Liver (tissue), 8 donors: ENCODE measurements at regions not wholly inside any gene's neighbourhood (a gene's known extent, or its start where the extent isn't known, plus 50 kb on each side); places are given as distances from the start of the nearest gene placed in this dataset.

Source experiments
- DNase-seq: peaks from one replicate; pipeline ENCODE4 v3.0.0-alpha.2; 2017; ENCODE audit warnings: low spot score
- H3K27ac ChIP-seq, 2 donors: one replicate each; pipeline ENCODE4 v1.7.0; 2013; ENCODE audit warnings: inconsistent platforms in 2 of 2, low read length in 2 of 2, control low read depth in 1 of 2, low read depth in 1 of 2, mild to moderate bottlenecking in 1 of 2
- H3K27me3 ChIP-seq, 4 donors: one replicate each; pipeline versions ENCODE4 v1.6.1 to v1.7.0; 2013; ENCODE audit warnings: low read length in 3 of 4, inconsistent platforms in 1 of 4, mild to moderate bottlenecking in 1 of 4, moderate library complexity in 1 of 4; ENCODE audit not compliant: control insufficient read depth in 4 of 4, insufficient read depth in 4 of 4
- H3K36me3 ChIP-seq, 4 donors: one replicate each; pipeline versions ENCODE4 v1.6.1 to v1.7.0; 2013; ENCODE audit warnings: low read length in 3 of 4, mild to moderate bottlenecking in 3 of 4, low read depth in 1 of 4, moderate library complexity in 1 of 4; ENCODE audit not compliant: control insufficient read depth in 4 of 4, insufficient read depth in 3 of 4
- H3K4me1 ChIP-seq, 4 donors: one replicate each; pipeline versions ENCODE4 v1.6.1 to v1.7.0; 2013; ENCODE audit warnings: low read length in 3 of 4, mild to moderate bottlenecking in 3 of 4, moderate library complexity in 1 of 4; ENCODE audit not compliant: control insufficient read depth in 4 of 4, insufficient read depth in 4 of 4
- H3K4me3 ChIP-seq, 3 donors: one replicate each; pipeline versions ENCODE4 v1.6.1 to v1.7.0; 2013; ENCODE audit warnings: low read length in 3 of 3, control low read depth in 1 of 3, low read depth in 1 of 3, mild to moderate bottlenecking in 1 of 3
- H3K9ac ChIP-seq, 2 donors: one replicate each; pipeline ENCODE4 v1.7.0; 2013; ENCODE audit warnings: low read length in 2 of 2, mild to moderate bottlenecking in 2 of 2, moderate library complexity in 2 of 2, control low read depth in 1 of 2, low read depth in 1 of 2
- H3K9me3 ChIP-seq, 4 donors: one replicate each; pipeline versions ENCODE4 v1.6.1 to v1.7.0; 2013; ENCODE audit warnings: low read length in 3 of 4; ENCODE audit not compliant: control insufficient read depth in 4 of 4
- ATF3 ChIP-seq: IDR thresholded peaks from 2 replicates; pipeline ENCODE4 v1.6.1; 2016; ENCODE audit warnings: antibody characterized with exemption
- CTCF ChIP-seq: fragments of 150-350 bp; IDR thresholded peaks from 2 replicates; pipeline ENCODE4 v1.5.1; 2017; ENCODE audit warnings: improper control_type of control experiment, low read depth, low read length; ENCODE audit not compliant: missing input control
- EGR1 ChIP-seq, 2 donors: IDR thresholded peaks; 2 replicates each; pipeline ENCODE4 v1.6.1; 2016 to 2018; ENCODE audit warnings: antibody characterized with exemption in 2 of 2, low read depth in 2 of 2
- FOXA1 ChIP-seq: IDR thresholded peaks from 2 replicates; pipeline ENCODE4 v1.6.1; 2016; ENCODE audit warnings: antibody characterized with exemption
- FOXA2 ChIP-seq: IDR thresholded peaks from 2 replicates; pipeline ENCODE4 v1.6.1; 2016; ENCODE audit warnings: antibody characterized with exemption
- GABPA ChIP-seq, 2 donors: IDR thresholded peaks in 1 of 2; conservative IDR thresholded peaks in 1 of 2; 2 replicates each; pipeline ENCODE4 v1.6.1; 2016; ENCODE audit warnings: antibody characterized with exemption in 2 of 2, mild to moderate bottlenecking in 1 of 2, moderate library complexity in 1 of 2
- HNF4A ChIP-seq, 2 donors: conservative IDR thresholded peaks; 2 replicates each; pipeline ENCODE4 v1.6.1; 2016; ENCODE audit warnings: antibody characterized with exemption in 2 of 2, mild to moderate bottlenecking in 2 of 2
- HNF4G ChIP-seq: IDR thresholded peaks from 2 replicates; pipeline ENCODE4 v1.6.1; 2016; ENCODE audit warnings: antibody characterized with exemption
- JUND ChIP-seq, 2 donors: IDR thresholded peaks; 2 replicates each; pipeline ENCODE4 v1.6.1; 2016; ENCODE audit warnings: antibody characterized with exemption in 2 of 2
- MAX ChIP-seq: IDR thresholded peaks from 2 replicates; pipeline ENCODE4 v1.6.1; 2016; ENCODE audit warnings: antibody characterized with exemption
- NR2F2 ChIP-seq: IDR thresholded peaks from 2 replicates; pipeline ENCODE4 v1.6.1; 2016; ENCODE audit warnings: antibody characterized with exemption
- RAD21 ChIP-seq, 2 donors: IDR thresholded peaks; 2 replicates each; pipeline ENCODE4 v1.6.1; 2016; ENCODE audit warnings: antibody characterized with exemption in 2 of 2, mild to moderate bottlenecking in 2 of 2
- REST ChIP-seq: IDR thresholded peaks from 2 replicates; pipeline ENCODE4 v1.6.1; 2016; ENCODE audit warnings: antibody characterized with exemption, mild to moderate bottlenecking
- RXRA ChIP-seq, 2 donors: IDR thresholded peaks; 2 replicates each; pipeline ENCODE4 v1.6.1; 2017 to 2018; ENCODE audit warnings: antibody characterized with exemption in 2 of 2, mild to moderate bottlenecking in 1 of 2
- SP1 ChIP-seq: IDR thresholded peaks from 2 replicates; pipeline ENCODE4 v1.6.1; 2018; ENCODE audit warnings: antibody characterized with exemption, mild to moderate bottlenecking
- TAF1 ChIP-seq: conservative IDR thresholded peaks from 2 replicates; pipeline ENCODE4 v1.6.1; 2016; ENCODE audit warnings: antibody characterized with exemption, mild to moderate bottlenecking
- YY1 ChIP-seq: IDR thresholded peaks from 2 replicates; pipeline ENCODE4 v1.6.1; 2016; ENCODE audit warnings: antibody characterized with exemption, mild to moderate bottlenecking
- ZBTB33 ChIP-seq: IDR thresholded peaks from 2 replicates; pipeline ENCODE4 v1.6.1; 2016; ENCODE audit warnings: antibody characterized with exemption
- WGBS: extraction: QIAGEN DNeasy Blood & Tissue Kit; methylation state at CpG from one replicate; pipeline ENCODE4 v1.1.7; 2013; 5-methylcytosine and 5-hydroxymethylcytosine counted together
- donor health status: healthy.
- donor health status: healthy.
- donor health status: healthy.
- donor health status: healthy.
- donor health status: healthy.

GRCh38 chr9:78756813-78757510, 460.0 kb downstream of the PSAT1 start:
- H3K4me1 ChIP-seq = no peaks in the 10 kb centered on the region
- TF ChIP-seq FOXA2 (no peak), ATF3 (no peak), HNF4A (conservative IDR thresholded peaks at IDR 0.05) (no peak), SP1 (no peak), JUND (IDR thresholded peaks at IDR 0.05) (no peak), TAF1 (no peak), HNF4G (no peak), FOXA1 (no peak), MAX (no peak), GABPA (IDR thresholded peaks at IDR 0.05 in 1 of 2, conservative IDR thresholded peaks at IDR 0.05 in 1 of 2) (no peak), YY1 (no peak), RAD21 (IDR thresholded peaks at IDR 0.05) (no peak), ZBTB33 (no peak)
- H3K9me3 ChIP-seq = no peaks in the 10 kb centered on the region
- H3K4me3 ChIP-seq = no peak overlapping the region
- no peaks in the 10 kb centered on the region for H3K27me3 ChIP-seq
- no peak for DNase-seq
- H3K27ac ChIP-seq = no peak overlapping the region
- H3K9ac ChIP-seq = no peak overlapping the region
- H3K36me3 ChIP-seq = no peaks in the 10 kb centered on the region
- WGBS = 82% methylated on average over 7 of the region's 7 CpGs

- H3K27ac ChIP-seq = no peak overlapping the region
- DNase-seq = no peak
- H3K4me3 ChIP-seq = no peak overlapping the region
- no peak overlapping the region for H3K9ac ChIP-seq
- peaks cover 0 to 6% (median 2%) of the 10 kb centered on the region in 4 donors for H3K27me3 ChIP-seq
- H3K9me3 ChIP-seq = no peaks in the 10 kb centered on the region
- no peaks in the 10 kb centered on the region for H3K36me3 ChIP-seq
- WGBS = 95% methylated on average over 4 of the region's 4 CpGs
- H3K4me1 ChIP-seq = no peaks in the 10 kb centered on the region
- no peak for TF ChIP-seq ZBTB33
- no peak for TF ChIP-seq CTCF
- TF ChIP-seq JUND (IDR thresholded peaks at IDR 0.05) = no peak
- no peak for TF ChIP-seq SP1
- no peak for TF ChIP-seq FOXA2
- TF ChIP-seq ATF3 = no peak
- no peak for TF ChIP-seq RAD21 (IDR thresholded peaks at IDR 0.05)
- no peak for TF ChIP-seq GABPA (IDR thresholded peaks at IDR 0.05 in 1 of 2, conservative IDR thresholded peaks at IDR 0.05 in 1 of 2)
- no peak for TF ChIP-seq EGR1 (IDR thresholded peaks at IDR 0.05; ENCODE audit: low read depth in 2 of 2)
- TF ChIP-seq NR2F2 = no peak
- TF ChIP-seq HNF4A (conservative IDR thresholded peaks at IDR 0.05) = no peak
- no peak for TF ChIP-seq REST
- TF ChIP-seq YY1 = no peak
- TF ChIP-seq TAF1 = no peak
- no peak for TF ChIP-seq FOXA1
- no peak for TF ChIP-seq MAX
- TF ChIP-seq HNF4G = no peak
- no peak for TF ChIP-seq RXRA (IDR thresholded peaks at IDR 0.05)
Observed at GRCh38 chr9:78763424-78763823, 466.5 kb downstream of the PSAT1 start.
